ENCODE measurements at regions not wholly inside any gene's neighbourhood (a gene's known extent, or its start where the extent isn't known, plus 50 kb on each side); places are given as distances from the start of the nearest gene placed in this dataset.

DNA sequence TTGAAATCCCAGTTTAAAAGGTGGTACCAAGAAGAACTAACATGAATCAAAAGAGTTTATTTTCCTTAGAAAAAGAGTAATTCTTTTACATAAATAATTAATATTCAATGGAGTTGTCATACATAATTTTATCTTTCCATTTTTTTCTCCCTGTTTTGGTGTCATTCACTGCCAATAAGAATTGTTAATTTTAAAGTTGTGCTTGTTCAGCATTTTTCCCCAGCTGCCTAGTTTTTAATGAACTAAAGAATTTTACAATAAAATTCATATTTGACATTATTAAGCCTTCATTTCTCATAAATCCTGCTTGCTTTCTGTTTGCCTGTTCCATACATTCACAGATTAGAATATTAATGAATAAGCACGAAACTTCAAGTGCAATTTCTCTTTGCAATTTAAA, 393.6 kb downstream of the GRXCR1 start:
- H3K4me1 Mint-ChIP-seq: peaks cover 14% of the 10 kb centered on the region
- WGBS, 2 experiments (ENCODE audit: insufficient coverage in 1 of 2, insufficient read length in 1 of 2): no CpG with 5 or more reads among the region's 1 CpG
- H3K9me3 Mint-ChIP-seq: peaks cover 2% of the 10 kb centered on the region
- H3K4me3 Mint-ChIP-seq: no peak overlapping the region
- no peak overlapping the region for H3K4me3 ChIP-seq (ENCODE audit: low read length)
- H3K27ac Mint-ChIP-seq: no peak overlapping the region
- H3K27me3 Mint-ChIP-seq (ENCODE audit: insufficient read depth): no peaks in the 10 kb centered on the region
- H3K9me3 ChIP-seq (ENCODE audit: control insufficient read depth, low read length): no peaks in the 10 kb centered on the region
- no peaks in the 10 kb centered on the region for H3K36me3 Mint-ChIP-seq (ENCODE audit: low read depth)
- no peak for DNase-seq
- H3K27me3 ChIP-seq (ENCODE audit: control insufficient read depth, insufficient read depth, low read length, poor library complexity, severe bottlenecking): peaks cover 5% of the 10 kb centered on the region
- no peak overlapping the region for H3K9ac ChIP-seq (ENCODE audit: extremely low read depth, low read length, poor library complexity, severe bottlenecking)
- no peaks in the 10 kb centered on the region for H3K36me3 ChIP-seq (ENCODE audit: control insufficient read depth, insufficient read depth, low read length)
- no peak overlapping the region for H3K27ac ChIP-seq (ENCODE audit: low read depth, low read length)
- H3K4me1 ChIP-seq (ENCODE audit: control insufficient read depth, insufficient read depth, low read length): peaks cover 6% of the 10 kb centered on the region
- TF ChIP-seq, protein P1, sequence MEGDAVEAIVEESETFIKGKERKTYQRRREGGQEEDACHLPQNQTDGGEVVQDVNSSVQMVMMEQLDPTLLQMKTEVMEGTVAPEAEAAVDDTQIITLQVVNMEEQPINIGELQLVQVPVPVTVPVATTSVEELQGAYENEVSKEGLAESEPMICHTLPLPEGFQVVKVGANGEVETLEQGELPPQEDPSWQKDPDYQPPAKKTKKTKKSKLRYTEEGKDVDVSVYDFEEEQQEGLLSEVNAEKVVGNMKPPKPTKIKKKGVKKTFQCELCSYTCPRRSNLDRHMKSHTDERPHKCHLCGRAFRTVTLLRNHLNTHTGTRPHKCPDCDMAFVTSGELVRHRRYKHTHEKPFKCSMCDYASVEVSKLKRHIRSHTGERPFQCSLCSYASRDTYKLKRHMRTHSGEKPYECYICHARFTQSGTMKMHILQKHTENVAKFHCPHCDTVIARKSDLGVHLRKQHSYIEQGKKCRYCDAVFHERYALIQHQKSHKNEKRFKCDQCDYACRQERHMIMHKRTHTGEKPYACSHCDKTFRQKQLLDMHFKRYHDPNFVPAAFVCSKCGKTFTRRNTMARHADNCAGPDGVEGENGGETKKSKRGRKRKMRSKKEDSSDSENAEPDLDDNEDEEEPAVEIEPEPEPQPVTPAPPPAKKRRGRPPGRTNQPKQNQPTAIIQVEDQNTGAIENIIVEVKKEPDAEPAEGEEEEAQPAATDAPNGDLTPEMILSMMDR (conservative IDR thresholded peaks at IDR 0.05): no peak

DNA sequence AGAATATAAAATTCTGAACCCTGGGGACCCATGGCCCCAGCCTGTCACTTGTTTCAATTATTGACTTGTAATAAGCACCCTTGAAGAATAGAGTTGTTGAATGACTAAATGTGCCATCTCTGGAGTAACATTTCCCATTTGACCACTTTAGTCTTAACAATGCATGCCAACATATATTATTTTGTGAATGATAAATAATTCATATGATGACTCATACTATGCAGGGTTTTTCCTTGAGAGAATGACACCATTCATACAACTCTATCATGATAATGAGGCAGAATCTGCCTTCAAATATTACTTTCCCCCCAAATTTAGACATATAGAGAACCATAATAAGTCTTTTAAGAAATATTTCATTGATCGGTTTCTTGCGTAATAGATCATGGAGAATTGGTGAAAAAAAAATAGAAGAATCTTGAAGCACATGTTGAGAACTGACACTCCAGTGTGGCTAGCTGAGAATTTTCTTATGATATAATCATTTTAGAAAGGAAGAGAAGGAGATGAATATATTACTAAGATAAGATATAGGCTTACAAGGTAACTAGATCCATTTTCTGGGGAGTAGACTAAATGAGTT, 404.5 kb downstream of the GRXCR1 start:
- Histone ChIP-seq H3K27ac (ENCODE audit: low read depth, low read length) (no peak overlapping the region), H3K27me3 (ENCODE audit: control insufficient read depth, insufficient read depth, low read length, poor library complexity, severe bottlenecking) (no peaks in the 10 kb centered on the region), H3K9me3 (ENCODE audit: control insufficient read depth, low read length) (no peaks in the 10 kb centered on the region), H3K4me3 (ENCODE audit: low read length) (no peak overlapping the region), H3K4me1 (ENCODE audit: control insufficient read depth, insufficient read depth, low read length) (no peaks in the 10 kb centered on the region), H3K36me3 (ENCODE audit: control insufficient read depth, insufficient read depth, low read length) (no peaks in the 10 kb centered on the region), H3K9ac (ENCODE audit: extremely low read depth, low read length, poor library complexity, severe bottlenecking) (no peak overlapping the region)
- H3K36me3 Mint-ChIP-seq (ENCODE audit: low read depth): no peaks in the 10 kb centered on the region
- H3K27me3 Mint-ChIP-seq (ENCODE audit: insufficient read depth): no peaks in the 10 kb centered on the region
- no peaks in the 10 kb centered on the region for H3K9me3 Mint-ChIP-seq
- no peak overlapping the region for H3K4me3 Mint-ChIP-seq
- no peak overlapping the region for H3K27ac Mint-ChIP-seq
- no peak for DNase-seq
- H3K4me1 Mint-ChIP-seq: no peaks in the 10 kb centered on the region
- WGBS, 2 experiments (ENCODE audit: insufficient coverage in 1 of 2, insufficient read length in 1 of 2): 97 to 100% methylated on average over 2 of the region's 2 CpGs
- TF ChIP-seq, protein P1 (conservative IDR thresholded peaks at IDR 0.05): no peak

DNA sequence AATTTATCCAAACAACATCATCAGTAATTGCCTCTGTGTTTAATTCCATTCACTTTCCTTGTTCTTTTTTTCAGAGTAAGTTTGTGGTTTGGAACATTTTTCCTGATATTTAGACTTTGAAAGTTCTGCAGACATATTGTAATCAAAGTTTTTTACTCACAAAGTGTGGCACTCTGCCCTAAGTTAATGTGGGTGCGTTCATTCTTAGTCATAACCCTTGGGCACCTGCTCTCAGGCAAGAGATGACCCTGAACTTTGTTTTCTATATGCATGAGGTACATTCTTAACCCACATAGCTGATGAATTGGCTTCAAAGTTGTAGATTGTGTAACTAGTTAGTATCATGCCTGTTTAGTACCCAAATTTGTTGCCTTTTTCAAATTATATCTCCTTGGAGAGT, 424.3 kb downstream of the GRXCR1 start:
- H3K4me3 Mint-ChIP-seq: no peak overlapping the region
- H3K4me1 ChIP-seq (ENCODE audit: control insufficient read depth, insufficient read depth, low read length): peaks cover 10% of the 10 kb centered on the region
- peaks cover 20% of the 10 kb centered on the region for H3K9me3 ChIP-seq (ENCODE audit: control insufficient read depth, low read length)
- DNase-seq: no peak
- 83 to 86% methylated on average over 1 of the region's 1 CpG for WGBS, 2 experiments (ENCODE audit: insufficient coverage in 1 of 2, insufficient read length in 1 of 2)
- H3K36me3 Mint-ChIP-seq (ENCODE audit: low read depth): peaks cover 2% of the 10 kb centered on the region
- no peak overlapping the region for H3K27ac ChIP-seq (ENCODE audit: low read depth, low read length)
- H3K4me1 Mint-ChIP-seq: peaks cover 18% of the 10 kb centered on the region
- no peaks in the 10 kb centered on the region for H3K27me3 ChIP-seq (ENCODE audit: control insufficient read depth, insufficient read depth, low read length, poor library complexity, severe bottlenecking)
- H3K9me3 Mint-ChIP-seq: peaks cover 18% of the 10 kb centered on the region
- no peak overlapping the region for H3K9ac ChIP-seq (ENCODE audit: extremely low read depth, low read length, poor library complexity, severe bottlenecking)
- TF ChIP-seq, protein P1 (conservative IDR thresholded peaks at IDR 0.05): no peak
- no peaks in the 10 kb centered on the region for H3K27me3 Mint-ChIP-seq (ENCODE audit: insufficient read depth)
- no peaks in the 10 kb centered on the region for H3K36me3 ChIP-seq (ENCODE audit: control insufficient read depth, insufficient read depth, low read length)
- H3K4me3 ChIP-seq (ENCODE audit: low read length): no peak overlapping the region
- H3K27ac Mint-ChIP-seq: no peak overlapping the region

Measured in endodermal cell (in vitro differentiated cells).